Progenitor cell of endocrine pancreas (in vitro differentiated cells): ENCODE measurements at regions not wholly inside any gene's neighbourhood (a gene's known extent, or its start where the extent isn't known, plus 50 kb on each side); places are given as distances from the start of the nearest gene placed in this dataset.

Experiments
- DNase-seq: peaks from one replicate; pipeline ENCODE4 v3.0.0; 2021; ENCODE audit warnings: low spot score; ENCODE audit not compliant: unreplicated experiment
- H3K27ac Mint-ChIP-seq: 2 replicates; pipeline ENCODE4 v1.8.0; 2021; ENCODE audit warnings: mild to moderate bottlenecking, moderate library complexity, mixed read lengths
- H3K27me3 Mint-ChIP-seq: 2 replicates; pipeline ENCODE4 v1.8.0; 2021; ENCODE audit warnings: mixed read lengths
- H3K36me3 Mint-ChIP-seq: 2 replicates; pipeline ENCODE4 v1.8.0; 2022; ENCODE audit warnings: mixed read lengths; ENCODE audit not compliant: insufficient read depth
- H3K4me1 Mint-ChIP-seq: 2 replicates; pipeline ENCODE4 v1.8.0; 2021; ENCODE audit warnings: low read depth, mixed read lengths
- H3K4me3 Mint-ChIP-seq: 2 replicates; pipeline ENCODE4 v1.8.0; 2021; ENCODE audit warnings: low read depth, mild to moderate bottlenecking, moderate library complexity, mixed read lengths
- H3K9me3 Mint-ChIP-seq: 2 replicates; pipeline ENCODE4 v1.8.0; 2021; ENCODE audit warnings: low read depth, mixed read lengths
- TF ChIP-seq, protein P1 (sequence below): fragments of 200-600 bp; sonication (generic); IDR thresholded peaks from one replicate; pipeline ENCODE4 v1.5.0; 2021; ENCODE audit warnings: antibody characterized with exemption, mild to moderate bottlenecking; ENCODE audit not compliant: unreplicated experiment

DNA sequence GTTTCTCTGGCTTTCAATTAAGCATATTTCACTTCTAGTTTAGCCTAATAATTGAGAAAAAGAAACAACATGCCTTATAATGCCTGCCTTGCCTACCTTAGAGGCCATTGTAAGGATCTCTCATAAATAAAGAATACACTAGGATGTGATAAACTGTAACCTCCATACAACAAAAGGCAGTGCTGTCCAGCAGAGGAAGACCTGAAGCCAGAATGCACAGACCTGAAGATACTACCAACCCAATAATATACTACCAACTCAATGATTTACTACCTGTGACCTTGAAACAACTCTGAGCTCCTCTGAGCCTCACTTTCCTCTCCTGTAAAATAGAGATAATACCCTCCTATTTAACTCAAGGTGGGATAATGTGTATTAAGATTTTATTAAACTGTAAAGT is 361.3 kb downstream of the TTLL7 start:
- no peak overlapping the region for H3K4me3 Mint-ChIP-seq
- peaks cover 9% of the 10 kb centered on the region for H3K4me1 Mint-ChIP-seq
- DNase-seq, result no peak
- H3K36me3 Mint-ChIP-seq, result no peaks in the 10 kb centered on the region
- TF ChIP-seq, protein P1, sequence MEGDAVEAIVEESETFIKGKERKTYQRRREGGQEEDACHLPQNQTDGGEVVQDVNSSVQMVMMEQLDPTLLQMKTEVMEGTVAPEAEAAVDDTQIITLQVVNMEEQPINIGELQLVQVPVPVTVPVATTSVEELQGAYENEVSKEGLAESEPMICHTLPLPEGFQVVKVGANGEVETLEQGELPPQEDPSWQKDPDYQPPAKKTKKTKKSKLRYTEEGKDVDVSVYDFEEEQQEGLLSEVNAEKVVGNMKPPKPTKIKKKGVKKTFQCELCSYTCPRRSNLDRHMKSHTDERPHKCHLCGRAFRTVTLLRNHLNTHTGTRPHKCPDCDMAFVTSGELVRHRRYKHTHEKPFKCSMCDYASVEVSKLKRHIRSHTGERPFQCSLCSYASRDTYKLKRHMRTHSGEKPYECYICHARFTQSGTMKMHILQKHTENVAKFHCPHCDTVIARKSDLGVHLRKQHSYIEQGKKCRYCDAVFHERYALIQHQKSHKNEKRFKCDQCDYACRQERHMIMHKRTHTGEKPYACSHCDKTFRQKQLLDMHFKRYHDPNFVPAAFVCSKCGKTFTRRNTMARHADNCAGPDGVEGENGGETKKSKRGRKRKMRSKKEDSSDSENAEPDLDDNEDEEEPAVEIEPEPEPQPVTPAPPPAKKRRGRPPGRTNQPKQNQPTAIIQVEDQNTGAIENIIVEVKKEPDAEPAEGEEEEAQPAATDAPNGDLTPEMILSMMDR, result no peak
- no peak overlapping the region for H3K27ac Mint-ChIP-seq
- no peaks in the 10 kb centered on the region for H3K9me3 Mint-ChIP-seq
- H3K27me3 Mint-ChIP-seq, result no peaks in the 10 kb centered on the region

DNA sequence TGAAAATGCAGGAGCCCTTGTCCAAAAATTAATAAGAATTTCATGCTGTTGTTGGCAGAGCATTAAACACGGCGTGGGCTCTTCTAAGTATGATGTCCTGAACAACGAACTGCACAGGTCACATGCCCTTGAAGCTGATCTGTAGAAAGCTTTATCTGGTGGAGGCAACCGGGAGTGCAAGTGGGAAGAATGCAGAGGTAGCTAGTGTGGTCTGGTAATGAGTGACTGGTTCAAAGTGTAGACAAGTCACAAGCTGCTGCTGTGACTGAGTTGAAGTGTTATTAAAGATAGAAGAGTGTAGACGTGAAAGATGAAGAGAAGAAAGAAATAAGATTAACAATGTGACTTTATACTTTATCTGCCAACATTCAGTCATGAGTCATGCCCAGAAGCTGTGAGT is 361.9 kb downstream of the TTLL7 start:
- Mint-ChIP-seq H3K4me3 (no peak overlapping the region), H3K9me3 (no peaks in the 10 kb centered on the region), H3K27ac (no peak overlapping the region), H3K36me3 (no peaks in the 10 kb centered on the region), H3K4me1 (peaks cover 9% of the 10 kb centered on the region), H3K27me3 (no peaks in the 10 kb centered on the region)
- TF ChIP-seq, protein P1, result no peak
- no peak for DNase-seq

DNA sequence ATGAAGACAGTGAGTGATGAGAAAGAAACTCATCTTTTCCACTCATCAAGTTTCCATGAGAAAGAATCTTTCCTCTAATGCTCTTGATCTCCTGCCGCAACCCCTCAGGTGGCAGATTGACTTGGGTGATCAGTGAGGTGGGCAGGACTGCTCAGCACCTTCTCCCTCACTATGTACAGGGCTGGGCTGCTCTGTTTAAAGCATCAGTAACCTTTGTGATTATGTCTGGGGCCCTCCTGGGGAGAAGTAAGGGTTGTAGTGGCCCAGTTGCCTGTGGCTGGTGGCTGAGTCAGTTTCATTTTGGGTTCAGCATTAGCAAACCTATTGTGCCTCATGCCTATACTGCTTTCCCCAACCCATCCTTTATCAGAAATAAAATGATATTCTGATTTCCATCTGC is 366.0 kb downstream of the TTLL7 start:
- H3K4me3 Mint-ChIP-seq, result no peak overlapping the region
- TF ChIP-seq, protein P1, result no peak
- no peak for DNase-seq

DNA sequence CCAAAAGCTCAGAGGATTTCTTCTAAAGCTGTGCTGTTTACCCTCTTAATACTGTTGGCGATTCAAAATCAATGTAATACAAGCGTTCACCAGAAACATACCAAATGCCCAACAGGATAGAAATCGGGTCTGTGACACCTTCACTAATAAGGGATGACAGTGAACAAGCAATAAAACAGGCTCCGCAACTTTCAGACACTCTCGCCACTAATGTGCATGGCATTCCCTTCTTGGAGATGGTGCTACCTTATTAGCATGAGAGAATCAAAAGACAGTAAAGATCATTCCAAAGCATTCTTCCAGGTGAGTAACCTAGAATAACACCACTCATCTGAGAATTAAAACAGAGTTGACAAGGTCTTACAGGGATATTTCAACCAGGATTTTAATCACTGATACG is 367.1 kb downstream of the TTLL7 start:
- H3K9me3 Mint-ChIP-seq, result no peaks in the 10 kb centered on the region
- no peaks in the 10 kb centered on the region for H3K27me3 Mint-ChIP-seq
- H3K36me3 Mint-ChIP-seq, result no peaks in the 10 kb centered on the region
- peaks cover under 1% of the 10 kb centered on the region for H3K4me1 Mint-ChIP-seq
- TF ChIP-seq, protein P1, result no peak
- no peak overlapping the region for H3K4me3 Mint-ChIP-seq
- H3K27ac Mint-ChIP-seq, result no peak overlapping the region
- no peak for DNase-seq

More for the DNA sequence above, 366.0 kb downstream of the TTLL7 start:
- Mint-ChIP-seq H3K27me3 (no peaks in the 10 kb centered on the region), H3K9me3 (no peaks in the 10 kb centered on the region), H3K36me3 (no peaks in the 10 kb centered on the region), H3K4me1 (no peaks in the 10 kb centered on the region), H3K27ac (no peak overlapping the region)

DNA sequence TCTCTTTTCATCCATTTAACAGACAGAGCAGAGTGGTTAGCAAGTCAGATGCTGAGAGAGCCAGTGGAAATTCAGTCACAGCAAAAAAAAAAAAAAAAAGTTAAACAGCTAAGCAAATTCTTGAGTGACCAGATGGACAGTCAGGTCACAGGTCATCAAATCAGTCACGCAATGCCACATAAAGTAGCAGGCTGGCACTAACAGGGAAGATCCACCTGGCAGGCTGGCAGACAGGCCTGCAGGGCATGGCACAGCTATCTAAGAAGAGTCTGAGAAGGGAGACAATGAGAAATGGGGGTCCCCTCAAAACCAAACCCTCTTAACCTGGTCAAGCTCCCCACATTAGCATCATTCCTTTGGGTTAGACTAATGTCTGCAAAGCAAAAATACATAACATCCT is 371.9 kb downstream of the TTLL7 start:
- H3K4me3 Mint-ChIP-seq, result no peak overlapping the region

More for the DNA sequence above, 371.9 kb downstream of the TTLL7 start:
- no peaks in the 10 kb centered on the region for H3K27me3 Mint-ChIP-seq
- H3K36me3 Mint-ChIP-seq, result no peaks in the 10 kb centered on the region
- DNase-seq, result no peak
- H3K4me1 Mint-ChIP-seq, result peaks cover 3% of the 10 kb centered on the region
- TF ChIP-seq, protein P1, result no peak
- H3K27ac Mint-ChIP-seq, result no peak overlapping the region
- no peaks in the 10 kb centered on the region for H3K9me3 Mint-ChIP-seq
